Heart left ventricle (tissue), 13 donors: ENCODE measurements at regions not wholly inside any gene's neighbourhood (a gene's known extent, or its start where the extent isn't known, plus 50 kb on each side); places are given as distances from the start of the nearest gene placed in this dataset.
A peak's percentile ranks its signal among the peaks of the same experiment; 100 is the strongest.

Experiments used
- CTCF ChIP-seq, 12 donors: fragments of 200-600 bp; sonication (generic) in 4 of 12; IDR thresholded peaks; one replicate each; pipeline versions ENCODE4 v1.5.0 to v1.8.0; 2018 to 2022; ENCODE audit warnings: antibody characterized with exemption in 12 of 12, mild to moderate bottlenecking in 5 of 12
- POLR2A ChIP-seq, 2 donors: fragments of 450-650 bp; IDR thresholded peaks; one replicate each; pipeline ENCODE4 v1.6.1; 2017; ENCODE audit warnings: antibody characterized with exemption in 2 of 2, mild to moderate bottlenecking in 2 of 2, moderate library complexity in 2 of 2
- donor health status: ischemic (EF 13 %, LVEDD 7.1; RV severe dilation, severe dysfunction).
- donor health status: DM: no; HTN: yes; CAD: no.
- donor health status: DM: no; HTN: no; CAD: no.
- donor health status: ischemic (EF 25% LVEDD 6.9; RV normal size, moderate dysfunction).
- donor health status: ischemic (EF 25% LVEDD 5.7; RV mildly dilated, moderate dysfunction).
- donor health status: ischemic (EF 35%, LVEDD 5.7; RV mildly dilated, moderate dysfunction).
- donor health status: nonischemic (EF 11% LVEDD 7.7; RV severe dilation, severe dysfunction).
- donor health status: DM: yes; HTN: yes; CAD: no.
- donor health status: PGD.
- donor health status: ischemic (EF 29% LVEDD 5.4; RV normal size, mild dysfunction).
- donor health status: nonischemic (EF 23%, LVEDD 6.1; RV moderate dilation, normal function).

DNA sequence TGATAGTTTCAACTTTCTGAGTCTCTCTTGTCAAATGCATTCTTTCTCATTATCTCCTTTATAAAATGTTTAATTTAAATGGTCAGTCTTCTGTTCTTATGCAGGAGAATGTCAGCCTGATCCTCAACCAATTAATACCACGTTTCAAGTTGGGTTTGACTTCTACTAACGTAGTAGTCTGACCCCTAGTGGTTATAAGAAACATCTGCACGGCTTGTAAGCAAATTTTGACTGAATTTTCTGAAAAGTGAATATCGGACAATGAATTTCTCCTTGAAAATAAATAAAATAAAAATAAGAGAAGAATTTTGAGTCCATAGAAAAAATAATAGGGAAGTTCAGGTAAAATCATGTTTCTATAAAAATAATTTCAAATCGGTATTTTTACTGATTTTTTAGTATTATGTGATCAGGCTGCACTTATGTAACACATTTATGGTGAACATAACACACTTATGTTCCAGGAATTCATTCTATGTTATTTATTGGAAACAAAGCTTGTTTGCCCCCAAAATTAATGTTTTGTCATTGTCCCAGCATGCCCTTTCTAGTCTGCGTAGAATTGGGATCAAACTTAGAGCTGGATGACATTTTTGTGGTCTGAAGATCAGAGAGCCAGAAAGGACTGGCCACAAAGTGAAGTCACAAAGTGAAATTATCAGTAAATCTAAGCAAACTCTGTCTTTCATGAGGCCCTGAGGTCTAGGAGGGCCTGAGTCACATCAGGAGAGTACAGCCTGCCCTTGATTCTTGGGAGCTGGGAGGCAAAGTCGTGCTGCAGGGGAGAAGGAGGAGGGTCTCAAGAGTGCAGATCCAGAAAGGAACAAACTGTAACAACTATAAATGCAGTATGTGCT, 101.2 kb upstream of the STXBP6 start:
- TF ChIP-seq CTCF (IDR thresholded peaks at IDR 0.05), result peak; percentile 75 to 90 (median 85)
- TF ChIP-seq POLR2A (IDR thresholded peaks at IDR 0.05), result no peak
